H54 (cell line): ENCODE measurements at regions not wholly inside any gene's neighbourhood (a gene's known extent, or its start where the extent isn't known, plus 50 kb on each side); places are given as distances from the start of the nearest gene placed in this dataset.
"Not testable (repeated sequence)": the region's sequence is repeated elsewhere in the genome, so short reads cannot be mapped to it uniquely, and the experiment has no call there.

Experiments used
- DNase-seq: peaks from one replicate; pipeline ENCODE4 v3.0.0; 2011; ENCODE audit warnings: low spot score, mixed read lengths; ENCODE audit not compliant: insufficient read length
- FAIRE-seq: peaks from 3 replicates; lab custom pipeline; 2011; peaks lifted over from hg19 to GRCh38; lab: Jason Lieb, UNC
- POLR2A ChIP-seq: IDR thresholded peaks from 2 replicates; pipeline ENCODE4 v1.6.1; 2011; ENCODE audit warnings: low read depth, mild to moderate bottlenecking, low read length

- FAIRE-seq, result peak; percentile 55
- no peak for DNase-seq
- TF ChIP-seq POLR2A, result no peak
Observed at GRCh38 chr13:90933097-90933826, 414.2 kb upstream of the MIR17HG start.

GRCh38 chr13:90934741-90935140 lies 412.7 kb upstream of the MIR17HG start:
- DNase-seq (no peak), FAIRE-seq (no peak)
- no peak for TF ChIP-seq POLR2A

- no peak for FAIRE-seq
- TF ChIP-seq POLR2A, result no peak
- DNase-seq, result no peak
Observed at GRCh38 chr13:90938848-90939247, 408.6 kb upstream of the MIR17HG start.

- TF ChIP-seq POLR2A, result no peak
- no peak for DNase-seq
- no peak for FAIRE-seq
Observed at GRCh38 chr13:90943946-90944345, 403.5 kb upstream of the MIR17HG start.

DNA sequence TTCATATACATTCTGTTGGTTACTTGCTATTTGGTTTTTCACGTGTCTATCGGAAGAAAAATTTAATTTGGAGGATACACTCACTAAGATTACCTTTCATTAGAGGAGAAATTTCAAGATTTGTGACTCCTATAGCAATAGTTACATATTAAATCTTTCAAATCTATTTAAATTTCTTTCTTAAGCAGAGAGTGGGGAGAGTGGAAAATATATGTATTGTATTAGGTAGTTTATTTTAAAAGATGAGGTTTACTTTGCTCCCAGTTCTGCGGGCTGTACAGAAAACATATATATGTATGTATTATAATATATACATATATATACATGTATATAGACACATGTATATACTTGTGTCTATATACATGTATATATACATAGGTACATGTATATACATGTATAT lies 402.3 kb upstream of the MIR17HG start:
- DNase-seq, FAIRE-seq: not testable (repeated sequence)

- not testable (repeated sequence) for FAIRE-seq, DNase-seq
Observed at GRCh38 chr13:90946125-90946524, 401.4 kb upstream of the MIR17HG start.

GRCh38 chr13:90947976-90948375 lies 399.5 kb upstream of the MIR17HG start:
- DNase-seq (no peak), FAIRE-seq (no peak)
- TF ChIP-seq POLR2A, result no peak

DNA sequence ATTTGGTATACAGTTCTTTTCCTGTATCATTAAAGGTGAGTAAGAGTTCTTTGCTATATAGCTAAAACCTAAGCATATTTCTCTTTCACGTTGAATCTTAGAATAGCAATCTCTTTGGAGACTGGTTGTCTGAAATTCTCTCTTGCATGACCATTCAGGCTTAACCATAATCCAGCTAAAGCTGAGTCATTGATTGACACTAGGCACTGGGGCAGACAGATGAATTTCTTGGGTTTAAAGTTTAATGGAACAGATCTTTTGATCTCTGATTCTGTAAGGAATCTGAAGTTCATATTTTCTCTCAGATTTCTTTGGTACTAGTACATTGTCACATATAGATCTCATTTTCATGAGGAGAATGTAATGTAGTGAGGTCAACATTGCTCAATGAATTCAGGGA lies 397.3 kb upstream of the MIR17HG start:
- FAIRE-seq (peak; percentile 6), DNase-seq (no peak)
- no peak for TF ChIP-seq POLR2A

DNA sequence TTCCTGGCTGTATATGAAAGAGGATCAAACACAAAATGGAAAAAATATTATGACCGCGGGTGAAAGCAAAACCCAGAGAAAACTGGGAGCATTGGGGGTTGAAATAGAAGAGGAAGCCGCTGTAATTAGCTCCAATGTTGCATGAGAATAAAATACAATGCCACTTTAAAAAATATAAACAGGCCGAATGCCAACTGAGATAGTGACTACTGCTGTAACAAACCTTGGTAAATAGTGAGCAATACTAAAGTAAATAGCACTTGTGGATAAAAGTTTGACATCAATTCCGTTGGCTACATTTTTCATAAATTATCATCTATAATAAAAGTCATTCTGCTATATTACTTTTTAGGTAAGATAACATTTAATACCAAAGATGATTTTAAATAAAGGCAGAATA lies 395.8 kb upstream of the MIR17HG start:
- no peak for TF ChIP-seq POLR2A
- FAIRE-seq, result no peak
- DNase-seq, result no peak

DNA sequence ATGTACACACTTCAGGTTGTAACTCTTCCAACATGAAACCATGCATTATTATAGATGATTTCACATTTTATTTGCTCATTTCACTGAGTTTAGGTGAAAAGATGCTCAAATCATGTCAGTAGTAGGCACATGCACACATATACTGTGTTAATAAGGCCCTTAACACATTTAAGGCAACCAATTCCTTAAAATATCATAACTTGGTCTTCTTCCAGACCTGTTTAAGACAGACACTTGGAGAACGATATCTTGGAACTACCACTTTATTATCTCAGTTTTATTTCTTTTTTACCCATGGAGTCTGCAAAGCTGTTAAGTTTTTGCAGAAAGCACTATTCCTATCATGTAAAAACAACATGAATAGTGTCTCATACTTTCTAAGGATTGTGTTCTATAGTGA lies 395.2 kb upstream of the MIR17HG start:
- no peak for FAIRE-seq
- no peak for TF ChIP-seq POLR2A
- DNase-seq, result no peak

- no peak for TF ChIP-seq POLR2A
- no peak for FAIRE-seq
- no peak for DNase-seq
Observed at GRCh38 chr13:90954605-90955195, 392.8 kb upstream of the MIR17HG start.

DNA sequence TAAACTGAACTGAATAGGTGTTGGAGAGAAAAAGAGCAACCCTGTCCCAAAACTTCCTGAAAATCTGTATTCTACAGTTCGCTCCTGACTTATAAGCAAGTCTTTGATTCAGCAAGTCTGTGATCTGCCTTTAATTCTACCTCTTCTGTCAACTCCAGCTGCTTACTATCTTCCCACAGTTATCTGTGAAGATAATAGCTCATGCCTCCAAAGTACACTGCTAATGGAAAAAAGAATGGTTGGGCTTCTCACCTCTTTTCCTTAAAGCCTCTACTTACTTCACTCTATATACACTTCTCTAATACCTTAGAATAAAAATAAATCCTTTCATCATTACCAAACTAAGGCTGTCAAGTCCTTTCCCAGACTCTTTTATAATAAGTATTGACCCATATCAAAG lies 391.5 kb upstream of the MIR17HG start:
- TF ChIP-seq POLR2A, result no peak
- DNase-seq, result no peak
- no peak for FAIRE-seq

- DNase-seq, result no peak
Observed at GRCh38 chr13:90958866-90959265, 388.6 kb upstream of the MIR17HG start.

GRCh38 chr13:90968166-90968904 lies 379.2 kb upstream of the MIR17HG start:
- DNase-seq (no peak), FAIRE-seq (peak; percentile 50)
- TF ChIP-seq POLR2A, result no peak

More at GRCh38 chr13:90958866-90959265, 388.6 kb upstream of the MIR17HG start:
- no peak for TF ChIP-seq POLR2A
- FAIRE-seq, result no peak

DNA sequence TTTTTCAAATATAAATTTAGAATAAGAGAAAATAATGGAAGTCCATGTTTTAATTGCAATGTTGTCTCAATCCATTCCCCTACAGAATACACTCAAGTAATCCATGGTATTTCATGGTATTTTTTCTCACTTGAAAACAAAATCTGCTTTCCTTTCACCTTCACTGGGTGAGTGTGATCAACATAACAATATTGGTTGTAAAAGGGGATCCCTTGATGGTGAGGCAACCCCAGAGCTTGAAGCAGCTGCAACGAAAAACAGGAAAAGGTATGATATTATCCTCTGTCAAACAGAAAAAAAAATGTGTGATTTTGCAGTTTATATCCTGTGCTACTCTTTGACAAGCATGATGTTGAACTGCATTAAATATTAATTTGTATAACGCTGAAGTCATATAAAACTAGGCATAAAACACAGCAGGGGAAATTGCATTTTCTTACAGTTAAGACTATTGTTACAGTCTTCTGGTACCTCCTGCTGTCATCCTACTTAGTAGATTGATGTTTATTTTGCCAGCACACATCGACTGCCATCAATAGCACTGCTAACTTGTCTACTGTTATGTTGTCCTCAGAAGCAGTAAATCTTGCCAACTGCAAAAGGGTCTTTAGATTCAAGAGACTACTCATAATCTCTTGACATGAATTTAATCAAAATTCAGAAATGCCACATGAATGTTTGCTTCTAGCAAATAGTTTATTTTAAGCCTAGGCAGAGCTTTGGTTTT lies 373.1 kb upstream of the MIR17HG start:
- FAIRE-seq, result no peak
- no peak for DNase-seq
- no peak for TF ChIP-seq POLR2A
